ENCODE measurements at regions not wholly inside any gene's neighbourhood (a gene's known extent, or its start where the extent isn't known, plus 50 kb on each side); places are given as distances from the start of the nearest gene placed in this dataset.

GRCh38 chr10:84626397-84627087 lies 298.2 kb downstream of the CCSER2 start (continued):
- TF ChIP-seq ARID3A (IDR thresholded peaks at IDR 0.05; ENCODE audit: borderline replicate concordance, low read depth, low read length), result no peak
- no peak for TF ChIP-seq BCLAF1 (IDR thresholded peaks at IDR 0.05; ENCODE audit: borderline replicate concordance in 1 of 2, control insufficient read depth in 1 of 2, low read depth in 2 of 2, low read length in 1 of 2)
- TF ChIP-seq GTF2B (IDR thresholded peaks at IDR 0.05; ENCODE audit: extremely low read depth, insufficient read length), result no peak
- no peak for TF ChIP-seq TCF3 (CRISPR knock-in tag; IDR thresholded peaks at IDR 0.05)
- TF ChIP-seq TEAD2 (tag; IDR thresholded peaks at IDR 0.05), result no peak
- no peak for TF ChIP-seq BRD4 (IDR thresholded peaks at IDR 0.05)
- no peak for TF ChIP-seq HDAC3 (IDR thresholded peaks at IDR 0.05; ENCODE audit: borderline replicate concordance, partially characterized antibody)
- no peak for TF ChIP-seq ZNF354B (CRISPR knock-in tag; IDR thresholded peaks at IDR 0.05)
- TF ChIP-seq RHOXF2B (CRISPR knock-in tag; conservative IDR thresholded peaks at IDR 0.05), result no peak
- TF ChIP-seq TGIF2 (CRISPR knock-in tag; IDR thresholded peaks at IDR 0.05), result no peak
- TF ChIP-seq NR2C1 (IDR thresholded peaks at IDR 0.05), result no peak
- TF ChIP-seq NR2C1 (tag; IDR thresholded peaks at IDR 0.05), result no peak

All from K562 (cell line).